ENCODE measurements at regions not wholly inside any gene's neighbourhood (a gene's known extent, or its start where the extent isn't known, plus 50 kb on each side); places are given as distances from the start of the nearest gene placed in this dataset.
A peak's percentile ranks its signal among the peaks of the same experiment; 100 is the strongest.

- DNase-seq (peak; percentile 35), ATAC-seq (peak in 1 of 2 donors; percentile 23)
- no peak for TF ChIP-seq CTCF (IDR thresholded peaks at IDR 0.05)
- peak overlapping the region; percentile 40 for H3K27ac ChIP-seq
- peaks cover 25% of the 10 kb centered on the region for H3K4me1 ChIP-seq
- no peaks in the 10 kb centered on the region for H3K27me3 ChIP-seq (ENCODE audit: low read depth)
- H3K4me3 ChIP-seq: peak overlapping the region; percentile 36
- H3K36me3 ChIP-seq: no peaks in the 10 kb centered on the region
- H3K9me3 ChIP-seq: no peaks in the 10 kb centered on the region
- intact Hi-C loops (cut with DNase I): no loop called here
Measured at GRCh38 chr3:28915741-28916500, 364.9 kb upstream of the RBMS3 start.

GRCh38 chr3:28916713-28917499, 364.0 kb upstream of the RBMS3 start:
- TF ChIP-seq CTCF (IDR thresholded peaks at IDR 0.05): peak; percentile 50
- Histone ChIP-seq H3K4me1 (peaks cover 17% of the 10 kb centered on the region), H3K27me3 (ENCODE audit: low read depth) (no peaks in the 10 kb centered on the region), H3K27ac (peak overlapping the region; percentile 40), H3K4me3 (peak overlapping the region; percentile 36), H3K9me3 (no peaks in the 10 kb centered on the region), H3K36me3 (no peaks in the 10 kb centered on the region)
- peak; percentile 61 to 70 for ATAC-seq
- peak; percentile 42 for DNase-seq
- intact Hi-C loops (cut with DNase I): no loop called here

- intact Hi-C loops (cut with DNase I): no loop called here
- Histone ChIP-seq H3K4me3 (no peak overlapping the region), H3K27ac (no peak overlapping the region), H3K27me3 (ENCODE audit: low read depth) (no peaks in the 10 kb centered on the region), H3K4me1 (peaks cover 10% of the 10 kb centered on the region), H3K9me3 (no peaks in the 10 kb centered on the region), H3K36me3 (no peaks in the 10 kb centered on the region)
- TF ChIP-seq CTCF (IDR thresholded peaks at IDR 0.05): no peak
- DNase-seq (no peak), ATAC-seq (no peak)
Measured at GRCh38 chr3:28917895-28918475, 362.9 kb upstream of the RBMS3 start.

GRCh38 chr3:28922376-28922775, 358.5 kb upstream of the RBMS3 start:
- Histone ChIP-seq H3K27ac (no peak overlapping the region), H3K36me3 (no peaks in the 10 kb centered on the region), H3K27me3 (ENCODE audit: low read depth) (no peaks in the 10 kb centered on the region), H3K4me3 (no peak overlapping the region), H3K9me3 (no peaks in the 10 kb centered on the region), H3K4me1 (no peaks in the 10 kb centered on the region)
- DNase-seq (no peak), ATAC-seq (no peak)
- no peak for TF ChIP-seq CTCF (IDR thresholded peaks at IDR 0.05)
- intact Hi-C loops (cut with DNase I): no loop called here

- no peaks in the 10 kb centered on the region for H3K4me1 ChIP-seq
- H3K36me3 ChIP-seq: no peaks in the 10 kb centered on the region
- intact Hi-C loops (cut with DNase I): no loop called here
- no peak for ATAC-seq
- DNase-seq: no peak
- H3K27me3 ChIP-seq (ENCODE audit: low read depth): no peaks in the 10 kb centered on the region
- H3K4me3 ChIP-seq: no peak overlapping the region
- no peak overlapping the region for H3K27ac ChIP-seq
- no peaks in the 10 kb centered on the region for H3K9me3 ChIP-seq
- no peak for TF ChIP-seq CTCF (IDR thresholded peaks at IDR 0.05)
Measured at GRCh38 chr3:28923994-28924393, 356.9 kb upstream of the RBMS3 start.
